HEK293 (cell line): ENCODE measurements at regions not wholly inside any gene's neighbourhood (a gene's known extent, or its start where the extent isn't known, plus 50 kb on each side); places are given as distances from the start of the nearest gene placed in this dataset.

Experiments
- CTCF ChIA-PET: fragments of 350-600 bp; formaldehyde crosslinking; extraction: SDS; loops from one replicate; lab custom pipeline; 2021; ENCODE audit warnings: antibody characterized with exemption; lab: Yijun Ruan, JAX
- POLR2A ChIA-PET: fragments of 300-600 bp; formaldehyde crosslinking; extraction: SDS; loops from one replicate; lab custom pipeline; 2020; ENCODE audit warnings: antibody characterized with exemption, inconsistent platforms; lab: Yijun Ruan, JAX
- H3K27ac ChIP-seq: fragments of 200-500 bp; sonication (Bioruptor generic); 2 replicates; pipeline ENCODE4 v1.5.1; 2014; ENCODE audit warnings: low read depth, low read length, control low read depth, inconsistent platforms; ENCODE audit errors: extremely low read depth
- H3K36me3 ChIP-seq, 2 experiments: fragments of 200-500 bp in 1 of 2; sonication (Bioruptor generic) in 1 of 2; 1 replicate in 1 of 2; 2 replicates in 1 of 2; pipeline ENCODE4 v1.5.1; 2014 to 2017; ENCODE audit warnings: inconsistent platforms in 2 of 2, low read length in 2 of 2; ENCODE audit not compliant: control insufficient read depth in 2 of 2, insufficient read depth in 1 of 2
- H3K4me1 ChIP-seq: fragments of 200-500 bp; sonication (Bioruptor generic); 2 replicates; pipeline ENCODE4 v1.5.1; 2014; ENCODE audit warnings: mild to moderate bottlenecking, low read length, inconsistent platforms; ENCODE audit not compliant: control insufficient read depth, insufficient read depth
- H3K4me3 ChIP-seq: 2 replicates; pipeline ENCODE4 v1.5.1; 2011; ENCODE audit warnings: low read depth, mild to moderate bottlenecking, control low read depth, low read length, moderate library complexity
- H3K9me3 ChIP-seq: fragments of 200-500 bp; sonication (Bioruptor generic); 2 replicates; pipeline ENCODE4 v1.5.1; 2014; ENCODE audit warnings: low read depth, low read length, inconsistent platforms; ENCODE audit not compliant: control insufficient read depth, insufficient read depth
- KLF7 ChIP-seq: fragments of 450-650 bp; formaldehyde crosslinking; IDR thresholded peaks from 2 replicates; pipeline ENCODE4 v1.5.1; 2016; ENCODE audit warnings: missing biosample characterization, missing genetic modification characterization, borderline replicate concordance
- MEIS1 ChIP-seq: sonication (generic); formaldehyde crosslinking; IDR thresholded peaks from 2 replicates; pipeline ENCODE4 v1.8.1; 2022; ENCODE audit warnings: missing genetic modification reagents, mild to moderate bottlenecking, borderline replicate concordance
- OVOL3 ChIP-seq: fragments of 450-650 bp; formaldehyde crosslinking; IDR thresholded peaks from 2 replicates; pipeline ENCODE4 v1.5.1; 2016; ENCODE audit warnings: missing biosample characterization, missing genetic modification characterization
- PRDM1 ChIP-seq: fragments of 450-650 bp; formaldehyde crosslinking; IDR thresholded peaks from 2 replicates; pipeline ENCODE4; 2016; ENCODE audit warnings: missing biosample characterization, missing genetic modification characterization
- TCF7L2 ChIP-seq: IDR thresholded peaks from 2 replicates; pipeline ENCODE4 v1.6.1; 2011; ENCODE audit warnings: low read depth, mild to moderate bottlenecking, inconsistent platforms, low read length, moderate library complexity, borderline replicate concordance
- ZBTB17 ChIP-seq: fragments of 450-650 bp; formaldehyde crosslinking; IDR thresholded peaks from 2 replicates; pipeline ENCODE4 v1.5.1; 2016; ENCODE audit warnings: missing biosample characterization, missing genetic modification characterization
- ZBTB21 ChIP-seq: fragments of 450-650 bp; formaldehyde crosslinking; IDR thresholded peaks from 2 replicates; pipeline ENCODE4 v1.5.1; 2017; ENCODE audit warnings: missing biosample characterization, missing genetic modification characterization
- ZNF112 ChIP-seq: fragments of 450-650 bp; formaldehyde crosslinking; IDR thresholded peaks from 2 replicates; pipeline ENCODE4 v1.5.0; 2017; ENCODE audit warnings: missing biosample characterization, missing genetic modification characterization
- ZNF221 ChIP-seq: fragments of 450-650 bp; formaldehyde crosslinking; IDR thresholded peaks from 2 replicates; pipeline ENCODE4 v1.5.1; 2017; ENCODE audit warnings: missing biosample characterization, missing genetic modification characterization, borderline replicate concordance
- ZNF302 ChIP-seq: fragments of 450-650 bp; formaldehyde crosslinking; IDR thresholded peaks from 2 replicates; pipeline ENCODE4 v1.5.1; 2016; ENCODE audit warnings: missing biosample characterization, missing genetic modification characterization, low read depth
- ZNF48 ChIP-seq: fragments of 450-650 bp; formaldehyde crosslinking; IDR thresholded peaks from 2 replicates; pipeline ENCODE4 v1.5.1; 2016; ENCODE audit warnings: missing biosample characterization, missing genetic modification characterization
- ZNF585B ChIP-seq: fragments of 450-650 bp; formaldehyde crosslinking; IDR thresholded peaks from 2 replicates; pipeline ENCODE4 v1.5.1; 2016; ENCODE audit warnings: missing biosample characterization, missing genetic modification characterization
- ZNF621 ChIP-seq: fragments of 450-650 bp; formaldehyde crosslinking; IDR thresholded peaks from 2 replicates; pipeline ENCODE4 v1.5.1; 2017; ENCODE audit warnings: missing biosample characterization, missing genetic modification characterization
- ZNF626 ChIP-seq: fragments of 450-650 bp; sonication (Bioruptor Pico); formaldehyde crosslinking; IDR thresholded peaks from 2 replicates; pipeline ENCODE4 v1.5.1; 2018; ENCODE audit warnings: missing biosample characterization, missing genetic modification characterization, inconsistent platforms
- ZNF664 ChIP-seq: fragments of 450-650 bp; formaldehyde crosslinking; IDR thresholded peaks from 2 replicates; pipeline ENCODE4 v1.5.1; 2016; ENCODE audit warnings: missing biosample characterization, missing genetic modification characterization
- ZNF785 ChIP-seq: fragments of 450-650 bp; formaldehyde crosslinking; IDR thresholded peaks from 2 replicates; pipeline ENCODE4 v1.5.1; 2016; ENCODE audit warnings: missing biosample characterization, missing genetic modification characterization
- ZNF830 ChIP-seq: fragments of 450-650 bp; IDR thresholded peaks from 2 replicates; pipeline ENCODE4 v1.5.0; 2018; ENCODE audit warnings: missing biosample characterization, missing genetic modification characterization, low read depth, mild to moderate bottlenecking, moderate library complexity
- ZSCAN30 ChIP-seq: fragments of 450-650 bp; IDR thresholded peaks from 2 replicates; pipeline ENCODE4 v1.5.1; 2018; ENCODE audit warnings: missing biosample characterization, mild to moderate bottlenecking, missing genetic modification characterization, moderate library complexity
- TF ChIP-seq, protein P1 (sequence below): fragments of 450-650 bp; formaldehyde crosslinking; IDR thresholded peaks from 2 replicates; pipeline ENCODE4 v1.5.0; 2017; ENCODE audit warnings: missing biosample characterization, missing genetic modification characterization, borderline replicate concordance
- TF ChIP-seq, protein P2 (sequence below): fragments of 450-650 bp; formaldehyde crosslinking; IDR thresholded peaks from 2 replicates; pipeline ENCODE4; 2016; ENCODE audit warnings: missing biosample characterization, missing genetic modification characterization
- TF ChIP-seq, protein P3 (sequence below): fragments of 450-650 bp; formaldehyde crosslinking; IDR thresholded peaks from 2 replicates; pipeline ENCODE4 v1.5.1; 2016; ENCODE audit warnings: missing biosample characterization, missing genetic modification characterization, borderline replicate concordance
- TF ChIP-seq, protein P4 (sequence below): fragments of 450-650 bp; formaldehyde crosslinking; IDR thresholded peaks from 2 replicates; pipeline ENCODE4 v1.5.1; 2016; ENCODE audit warnings: missing biosample characterization, missing genetic modification characterization

DNA sequence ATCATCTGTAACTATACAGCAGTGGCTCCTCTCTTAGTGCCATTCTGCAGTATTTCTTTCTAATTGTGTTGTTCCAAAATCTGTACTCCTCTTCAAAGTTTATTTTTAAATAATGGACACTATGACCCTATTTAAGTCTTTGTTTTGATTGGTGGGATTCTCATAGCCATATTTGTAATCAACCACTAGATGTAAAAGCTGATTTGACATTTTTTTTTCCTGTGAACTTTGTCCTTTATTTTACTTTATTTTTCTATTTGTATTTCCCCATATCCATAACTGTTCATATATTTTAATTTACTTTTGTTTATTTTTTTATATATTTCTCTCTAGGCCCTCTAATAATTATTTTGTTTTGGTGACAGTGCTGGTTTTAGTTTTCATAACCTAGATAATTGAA lies 544.4 kb downstream of the KCNJ2 start:
- Histone ChIP-seq H3K4me3 (no peak overlapping the region), H3K27ac (no peak overlapping the region)
- TF ChIP-seq TCF7L2 (no peak), ZBTB21 (tag by site-specific recombination) (no peak), ZNF621 (tag by site-specific recombination) (no peak)
- TF ChIP-seq, all 188 proteins: peak for 0
- Histone ChIP-seq H3K4me1 (no peaks in the 10 kb centered on the region), H3K36me3 (no peaks in the 10 kb centered on the region), H3K9me3 (no peaks in the 10 kb centered on the region)
- CTCF ChIA-PET, result interaction anchor here (0.8 kb wide), 1 partner anchor 23 kb away, joined by 3 read pairs; no protein-coding TSS in a partner anchor
- POLR2A ChIA-PET, result no interaction called here

DNA sequence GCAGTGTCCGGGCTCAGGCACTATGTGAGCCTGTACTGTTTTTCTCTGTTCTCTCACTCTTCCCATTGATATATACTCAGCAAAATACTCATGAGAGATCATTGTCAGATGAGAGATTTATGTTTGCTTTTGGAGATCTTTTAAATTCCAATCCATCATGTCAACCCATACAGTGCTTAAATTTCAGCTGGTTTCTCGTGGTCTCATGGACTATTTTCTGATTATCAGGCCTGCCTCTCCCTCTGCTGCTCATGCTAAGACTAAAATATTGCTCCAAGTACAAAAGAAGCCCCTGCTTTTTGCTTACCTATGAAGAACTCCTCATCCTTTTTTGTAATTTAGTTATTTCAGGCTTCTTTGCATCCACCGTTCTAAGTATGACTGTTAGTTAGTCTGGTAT lies 547.2 kb downstream of the KCNJ2 start:
- POLR2A ChIA-PET, result no interaction called here
- Histone ChIP-seq H3K9me3 (no peaks in the 10 kb centered on the region), H3K27ac (no peak overlapping the region), H3K36me3 (no peaks in the 10 kb centered on the region), H3K4me1 (no peaks in the 10 kb centered on the region), H3K4me3 (no peak overlapping the region)
- TF ChIP-seq KLF7, result no peak
- TF ChIP-seq, protein P1, sequence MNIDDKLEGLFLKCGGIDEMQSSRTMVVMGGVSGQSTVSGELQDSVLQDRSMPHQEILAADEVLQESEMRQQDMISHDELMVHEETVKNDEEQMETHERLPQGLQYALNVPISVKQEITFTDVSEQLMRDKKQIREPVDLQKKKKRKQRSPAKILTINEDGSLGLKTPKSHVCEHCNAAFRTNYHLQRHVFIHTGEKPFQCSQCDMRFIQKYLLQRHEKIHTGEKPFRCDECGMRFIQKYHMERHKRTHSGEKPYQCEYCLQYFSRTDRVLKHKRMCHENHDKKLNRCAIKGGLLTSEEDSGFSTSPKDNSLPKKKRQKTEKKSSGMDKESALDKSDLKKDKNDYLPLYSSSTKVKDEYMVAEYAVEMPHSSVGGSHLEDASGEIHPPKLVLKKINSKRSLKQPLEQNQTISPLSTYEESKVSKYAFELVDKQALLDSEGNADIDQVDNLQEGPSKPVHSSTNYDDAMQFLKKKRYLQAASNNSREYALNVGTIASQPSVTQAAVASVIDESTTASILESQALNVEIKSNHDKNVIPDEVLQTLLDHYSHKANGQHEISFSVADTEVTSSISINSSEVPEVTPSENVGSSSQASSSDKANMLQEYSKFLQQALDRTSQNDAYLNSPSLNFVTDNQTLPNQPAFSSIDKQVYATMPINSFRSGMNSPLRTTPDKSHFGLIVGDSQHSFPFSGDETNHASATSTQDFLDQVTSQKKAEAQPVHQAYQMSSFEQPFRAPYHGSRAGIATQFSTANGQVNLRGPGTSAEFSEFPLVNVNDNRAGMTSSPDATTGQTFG (tag by site-specific recombination), result no peak
- CTCF ChIA-PET, result no interaction called here

DNA sequence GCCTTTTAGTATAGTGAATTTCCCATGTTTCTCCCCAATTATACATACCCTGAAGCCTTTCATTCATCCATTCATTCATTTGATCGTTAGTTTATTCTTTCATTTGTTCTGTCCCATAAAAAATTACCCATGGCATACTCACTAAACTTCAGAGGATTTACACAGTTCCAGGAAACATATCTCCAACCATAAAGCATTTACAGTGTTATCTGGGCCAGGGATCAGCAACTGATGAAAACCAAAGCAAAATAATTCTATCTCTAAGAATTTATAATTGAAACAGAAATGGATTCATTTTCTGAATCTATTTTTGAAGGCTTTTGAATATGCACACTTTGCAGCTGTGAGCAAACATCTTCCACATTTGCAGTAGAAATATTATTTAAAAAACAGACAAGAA lies 547.7 kb downstream of the KCNJ2 start:
- no peaks in the 10 kb centered on the region for H3K9me3 ChIP-seq
- no peak overlapping the region for H3K27ac ChIP-seq
- ChIA-PET POLR2A (no interaction called here), CTCF (no interaction called here)
- TF ChIP-seq, protein P2, sequence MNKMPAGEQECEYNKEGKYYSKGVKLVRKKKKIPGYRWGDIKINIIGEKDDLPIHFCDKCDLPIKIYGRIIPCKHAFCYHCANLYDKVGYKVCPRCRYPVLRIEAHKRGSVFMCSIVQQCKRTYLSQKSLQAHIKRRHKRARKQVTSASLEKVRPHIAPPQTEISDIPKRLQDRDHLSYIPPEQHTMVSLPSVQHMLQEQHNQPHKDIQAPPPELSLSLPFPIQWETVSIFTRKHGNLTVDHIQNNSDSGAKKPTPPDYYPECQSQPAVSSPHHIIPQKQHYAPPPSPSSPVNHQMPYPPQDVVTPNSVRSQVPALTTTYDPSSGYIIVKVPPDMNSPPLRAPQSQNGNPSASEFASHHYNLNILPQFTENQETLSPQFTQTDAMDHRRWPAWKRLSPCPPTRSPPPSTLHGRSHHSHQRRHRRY (tag by site-specific recombination), result no peak
- TF ChIP-seq ZNF112 (tag by site-specific recombination) (no peak), ZNF221 (tag by site-specific recombination) (no peak), ZNF48 (no peak), PRDM1 (tag by site-specific recombination) (no peak), ZNF830 (tag by site-specific recombination) (no peak), OVOL3 (tag by site-specific recombination) (no peak), ZNF302 (tag by site-specific recombination) (no peak), ZNF785 (no peak), ZBTB17 (tag by site-specific recombination) (no peak), ZSCAN30 (tag by site-specific recombination) (no peak), ZBTB21 (tag by site-specific recombination) (no peak), ZNF585B (no peak), ZNF626 (no peak), ZNF664 (tag by site-specific recombination) (no peak), MEIS1 (CRISPR knock-in tag) (no peak)
- TF ChIP-seq, protein P3, sequence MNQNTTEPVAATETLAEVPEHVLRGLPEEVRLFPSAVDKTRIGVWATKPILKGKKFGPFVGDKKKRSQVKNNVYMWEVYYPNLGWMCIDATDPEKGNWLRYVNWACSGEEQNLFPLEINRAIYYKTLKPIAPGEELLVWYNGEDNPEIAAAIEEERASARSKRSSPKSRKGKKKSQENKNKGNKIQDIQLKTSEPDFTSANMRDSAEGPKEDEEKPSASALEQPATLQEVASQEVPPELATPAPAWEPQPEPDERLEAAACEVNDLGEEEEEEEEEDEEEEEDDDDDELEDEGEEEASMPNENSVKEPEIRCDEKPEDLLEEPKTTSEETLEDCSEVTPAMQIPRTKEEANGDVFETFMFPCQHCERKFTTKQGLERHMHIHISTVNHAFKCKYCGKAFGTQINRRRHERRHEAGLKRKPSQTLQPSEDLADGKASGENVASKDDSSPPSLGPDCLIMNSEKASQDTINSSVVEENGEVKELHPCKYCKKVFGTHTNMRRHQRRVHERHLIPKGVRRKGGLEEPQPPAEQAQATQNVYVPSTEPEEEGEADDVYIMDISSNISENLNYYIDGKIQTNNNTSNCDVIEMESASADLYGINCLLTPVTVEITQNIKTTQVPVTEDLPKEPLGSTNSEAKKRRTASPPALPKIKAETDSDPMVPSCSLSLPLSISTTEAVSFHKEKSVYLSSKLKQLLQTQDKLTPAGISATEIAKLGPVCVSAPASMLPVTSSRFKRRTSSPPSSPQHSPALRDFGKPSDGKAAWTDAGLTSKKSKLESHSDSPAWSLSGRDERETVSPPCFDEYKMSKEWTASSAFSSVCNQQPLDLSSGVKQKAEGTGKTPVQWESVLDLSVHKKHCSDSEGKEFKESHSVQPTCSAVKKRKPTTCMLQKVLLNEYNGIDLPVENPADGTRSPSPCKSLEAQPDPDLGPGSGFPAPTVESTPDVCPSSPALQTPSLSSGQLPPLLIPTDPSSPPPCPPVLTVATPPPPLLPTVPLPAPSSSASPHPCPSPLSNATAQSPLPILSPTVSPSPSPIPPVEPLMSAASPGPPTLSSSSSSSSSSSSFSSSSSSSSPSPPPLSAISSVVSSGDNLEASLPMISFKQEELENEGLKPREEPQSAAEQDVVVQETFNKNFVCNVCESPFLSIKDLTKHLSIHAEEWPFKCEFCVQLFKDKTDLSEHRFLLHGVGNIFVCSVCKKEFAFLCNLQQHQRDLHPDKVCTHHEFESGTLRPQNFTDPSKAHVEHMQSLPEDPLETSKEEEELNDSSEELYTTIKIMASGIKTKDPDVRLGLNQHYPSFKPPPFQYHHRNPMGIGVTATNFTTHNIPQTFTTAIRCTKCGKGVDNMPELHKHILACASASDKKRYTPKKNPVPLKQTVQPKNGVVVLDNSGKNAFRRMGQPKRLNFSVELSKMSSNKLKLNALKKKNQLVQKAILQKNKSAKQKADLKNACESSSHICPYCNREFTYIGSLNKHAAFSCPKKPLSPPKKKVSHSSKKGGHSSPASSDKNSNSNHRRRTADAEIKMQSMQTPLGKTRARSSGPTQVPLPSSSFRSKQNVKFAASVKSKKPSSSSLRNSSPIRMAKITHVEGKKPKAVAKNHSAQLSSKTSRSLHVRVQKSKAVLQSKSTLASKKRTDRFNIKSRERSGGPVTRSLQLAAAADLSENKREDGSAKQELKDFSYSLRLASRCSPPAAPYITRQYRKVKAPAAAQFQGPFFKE (tag by site-specific recombination), result no peak
- TF ChIP-seq, protein P4, sequence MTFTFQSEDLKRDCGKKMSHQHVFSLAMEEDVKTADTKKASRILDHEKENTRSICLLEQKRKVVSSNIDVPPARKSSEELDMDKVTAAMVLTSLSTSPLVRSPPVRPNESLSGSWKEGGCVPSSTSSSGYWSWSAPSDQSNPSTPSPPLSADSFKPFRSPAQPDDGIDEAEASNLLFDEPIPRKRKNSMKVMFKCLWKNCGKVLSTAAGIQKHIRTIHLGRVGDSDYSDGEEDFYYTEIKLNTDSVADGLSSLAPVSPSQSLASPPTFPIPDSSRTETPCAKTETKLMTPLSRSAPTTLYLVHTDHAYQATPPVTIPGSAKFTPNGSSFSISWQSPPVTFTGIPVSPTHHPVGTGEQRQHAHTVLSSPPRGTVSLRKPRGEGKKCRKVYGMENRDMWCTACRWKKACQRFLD (tag by site-specific recombination), result no peak
- H3K36me3 ChIP-seq, result no peaks in the 10 kb centered on the region
- no peak overlapping the region for H3K4me3 ChIP-seq
- H3K4me1 ChIP-seq, result no peaks in the 10 kb centered on the region
